ENCODE measurements at regions not wholly inside any gene's neighbourhood (a gene's known extent, or its start where the extent isn't known, plus 50 kb on each side); places are given as distances from the start of the nearest gene placed in this dataset.

GRCh38 chr3:166570102-166570501 is 732.9 kb upstream of the BCHE start:
- Histone ChIP-seq H3K9me3 (ENCODE audit: control insufficient read depth, insufficient read depth, low read length) (peaks cover 4% of the 10 kb centered on the region; the same call in 1 of the 2 replicates), H3K4me1 (ENCODE audit: control insufficient read depth, low read length) (no peaks in the 10 kb centered on the region), H3K79me2 (ENCODE audit: control insufficient read depth, low read length) (no peaks in the 10 kb centered on the region), H3K4me3 (ENCODE audit: low read length) (no peak overlapping the region), H3K27ac (ENCODE audit: low read depth, low read length) (no peak overlapping the region), H4K20me1 (ENCODE audit: control insufficient read depth, insufficient read depth, low read depth, low read length) (no peaks in the 10 kb centered on the region), H3F3A (ENCODE audit: control insufficient read depth, insufficient read depth) (no peaks in the 10 kb centered on the region), H3K9me2 (replicated peaks; ENCODE audit: control insufficient read depth, low read length) (no peaks in the 10 kb centered on the region), H3K27me3 (ENCODE audit: control insufficient read depth, low read length) (no peaks in the 10 kb centered on the region), H3K36me3 (ENCODE audit: control insufficient read depth, low read length) (no peaks in the 10 kb centered on the region), H3K4me2 (ENCODE audit: low read length) (no peak overlapping the region)
- TF ChIP-seq EZH2phosphoT487 (IDR thresholded peaks at IDR 0.05; ENCODE audit: borderline replicate concordance, low read length) (no peak), CTCF (IDR thresholded peaks at IDR 0.05; ENCODE audit: low read depth, low read length, poor library complexity, severe bottlenecking) (no peak)

DNA sequence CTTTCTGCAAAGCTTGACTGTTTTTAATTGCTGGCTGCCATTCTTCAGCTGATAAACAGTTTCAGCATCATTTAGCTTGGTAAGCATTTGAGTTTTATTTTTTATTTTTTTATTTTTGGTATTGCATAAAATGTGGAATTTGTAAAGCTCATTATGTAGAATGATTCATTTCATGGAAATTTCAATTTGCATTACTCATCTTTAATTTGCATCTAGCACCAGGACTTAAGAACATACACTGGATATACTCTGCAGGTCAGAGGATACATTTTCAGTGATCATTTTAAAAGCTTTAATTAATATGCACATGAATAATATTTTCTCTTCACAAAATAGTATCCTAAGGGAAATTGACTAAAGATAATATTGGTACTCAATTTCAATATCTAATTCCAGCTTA is 732.4 kb upstream of the BCHE start:
- no peaks in the 10 kb centered on the region for H3F3A ChIP-seq (ENCODE audit: control insufficient read depth, insufficient read depth)
- H3K9me3 ChIP-seq (ENCODE audit: control insufficient read depth, insufficient read depth, low read length): peaks cover 4% of the 10 kb centered on the region; the same call in 1 of the 2 replicates
- H3K79me2 ChIP-seq (ENCODE audit: control insufficient read depth, low read length): no peaks in the 10 kb centered on the region
- TF ChIP-seq CTCF (IDR thresholded peaks at IDR 0.05; ENCODE audit: low read depth, low read length, poor library complexity, severe bottlenecking) (no peak), EZH2phosphoT487 (IDR thresholded peaks at IDR 0.05; ENCODE audit: borderline replicate concordance, low read length) (no peak)
- H3K4me3 ChIP-seq (ENCODE audit: low read length): no peak overlapping the region
- H3K27ac ChIP-seq (ENCODE audit: low read depth, low read length): no peak overlapping the region
- H3K4me2 ChIP-seq (ENCODE audit: low read length): no peak overlapping the region
- no peaks in the 10 kb centered on the region for H3K4me1 ChIP-seq (ENCODE audit: control insufficient read depth, low read length)
- no peaks in the 10 kb centered on the region for H3K36me3 ChIP-seq (ENCODE audit: control insufficient read depth, low read length)
- no peaks in the 10 kb centered on the region for H3K27me3 ChIP-seq (ENCODE audit: control insufficient read depth, low read length)
- H3K9me2 ChIP-seq (replicated peaks; ENCODE audit: control insufficient read depth, low read length): no peaks in the 10 kb centered on the region
- no peaks in the 10 kb centered on the region for H4K20me1 ChIP-seq (ENCODE audit: control insufficient read depth, insufficient read depth, low read depth, low read length)

GRCh38 chr3:166560253-166560652 is 723.0 kb upstream of the BCHE start:
- Histone ChIP-seq H3K4me1 (ENCODE audit: control insufficient read depth, low read length) (no peaks in the 10 kb centered on the region), H3K79me2 (ENCODE audit: control insufficient read depth, low read length) (no peaks in the 10 kb centered on the region), H3K4me2 (ENCODE audit: low read length) (no peak overlapping the region), H3K4me3 (ENCODE audit: low read length) (no peak overlapping the region), H4K20me1 (ENCODE audit: control insufficient read depth, insufficient read depth, low read depth, low read length) (no peaks in the 10 kb centered on the region), H3K9me2 (replicated peaks; ENCODE audit: control insufficient read depth, low read length) (no peaks in the 10 kb centered on the region), H3K9me3 (ENCODE audit: control insufficient read depth, insufficient read depth, low read length) (no peaks in the 10 kb centered on the region), H3F3A (ENCODE audit: control insufficient read depth, insufficient read depth) (no peaks in the 10 kb centered on the region), H3K27ac (ENCODE audit: low read depth, low read length) (no peak overlapping the region), H3K36me3 (ENCODE audit: control insufficient read depth, low read length) (no peaks in the 10 kb centered on the region), H3K27me3 (ENCODE audit: control insufficient read depth, low read length) (no peaks in the 10 kb centered on the region)
- TF ChIP-seq EZH2phosphoT487 (IDR thresholded peaks at IDR 0.05; ENCODE audit: borderline replicate concordance, low read length) (no peak), CTCF (IDR thresholded peaks at IDR 0.05; ENCODE audit: low read depth, low read length, poor library complexity, severe bottlenecking) (no peak)

- Histone ChIP-seq H3K4me1 (ENCODE audit: control insufficient read depth, low read length) (no peaks in the 10 kb centered on the region), H3K4me3 (ENCODE audit: low read length) (no peak overlapping the region), H3K4me2 (ENCODE audit: low read length) (no peak overlapping the region), H3K27ac (ENCODE audit: low read depth, low read length) (no peak overlapping the region), H4K20me1 (ENCODE audit: control insufficient read depth, insufficient read depth, low read depth, low read length) (no peaks in the 10 kb centered on the region), H3K27me3 (ENCODE audit: control insufficient read depth, low read length) (no peaks in the 10 kb centered on the region), H3K79me2 (ENCODE audit: control insufficient read depth, low read length) (no peaks in the 10 kb centered on the region), H3K9me3 (ENCODE audit: control insufficient read depth, insufficient read depth, low read length) (no peaks in the 10 kb centered on the region), H3K36me3 (ENCODE audit: control insufficient read depth, low read length) (no peaks in the 10 kb centered on the region), H3K9me2 (replicated peaks; ENCODE audit: control insufficient read depth, low read length) (no peaks in the 10 kb centered on the region), H3F3A (ENCODE audit: control insufficient read depth, insufficient read depth) (no peaks in the 10 kb centered on the region)
- TF ChIP-seq CTCF (IDR thresholded peaks at IDR 0.05; ENCODE audit: low read depth, low read length, poor library complexity, severe bottlenecking) (no peak), EZH2phosphoT487 (IDR thresholded peaks at IDR 0.05; ENCODE audit: borderline replicate concordance, low read length) (no peak)
Observed at GRCh38 chr3:166556955-166557354, 719.7 kb upstream of the BCHE start.
